ENCODE measurements at regions not wholly inside any gene's neighbourhood (a gene's known extent, or its start where the extent isn't known, plus 50 kb on each side); places are given as distances from the start of the nearest gene placed in this dataset.

- DNase-seq: no peak
Measured at GRCh38 chr22:48870436-48870835, 957.2 kb downstream of the BRD1 start.

GRCh38 chr22:48869788-48870187 lies 957.9 kb downstream of the BRD1 start:
- no peak for DNase-seq

DNA sequence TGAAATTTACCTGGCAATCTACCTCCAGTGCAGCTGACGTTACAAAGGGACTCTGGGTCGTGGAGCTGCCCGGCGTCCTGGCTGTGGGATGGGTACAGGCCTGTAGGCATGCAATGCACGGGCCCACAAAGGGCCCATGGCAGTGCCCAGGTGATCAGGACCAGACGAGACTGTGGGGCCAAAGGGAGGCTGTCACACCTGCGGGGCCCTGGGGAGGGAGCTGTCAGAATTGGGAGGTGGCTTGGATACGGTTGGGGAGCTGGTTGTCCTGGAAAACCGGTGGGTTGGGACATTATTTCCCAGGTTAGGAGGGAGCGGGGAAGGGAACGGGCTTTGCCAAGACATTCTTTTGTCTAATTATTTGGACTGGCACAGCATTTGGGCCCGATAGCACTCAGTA lies 958.5 kb downstream of the BRD1 start:
- no peak for DNase-seq

DNA sequence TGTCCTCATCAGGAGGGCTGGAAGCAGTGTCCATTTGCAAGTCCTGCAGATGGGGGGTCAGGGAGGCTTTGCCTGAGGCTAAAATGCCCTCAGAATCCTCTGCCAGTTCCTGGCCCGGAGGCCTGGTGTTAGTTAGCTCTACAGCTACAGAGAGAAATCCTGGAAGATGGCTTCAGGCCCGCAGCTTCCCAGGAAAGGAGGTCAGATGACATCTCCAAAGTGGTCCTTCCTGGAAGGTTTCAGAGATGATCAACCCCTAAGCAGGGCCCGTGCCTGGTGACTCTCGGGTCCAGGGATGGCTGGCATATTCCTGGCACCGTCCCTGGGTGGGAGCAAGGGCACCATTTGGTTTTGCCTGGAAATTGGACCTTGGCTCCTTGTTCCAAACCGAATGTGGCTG lies 959.1 kb downstream of the BRD1 start:
- no peak for DNase-seq

GRCh38 chr22:48867891-48868290 lies 959.8 kb downstream of the BRD1 start:
- DNase-seq: no peak

DNA sequence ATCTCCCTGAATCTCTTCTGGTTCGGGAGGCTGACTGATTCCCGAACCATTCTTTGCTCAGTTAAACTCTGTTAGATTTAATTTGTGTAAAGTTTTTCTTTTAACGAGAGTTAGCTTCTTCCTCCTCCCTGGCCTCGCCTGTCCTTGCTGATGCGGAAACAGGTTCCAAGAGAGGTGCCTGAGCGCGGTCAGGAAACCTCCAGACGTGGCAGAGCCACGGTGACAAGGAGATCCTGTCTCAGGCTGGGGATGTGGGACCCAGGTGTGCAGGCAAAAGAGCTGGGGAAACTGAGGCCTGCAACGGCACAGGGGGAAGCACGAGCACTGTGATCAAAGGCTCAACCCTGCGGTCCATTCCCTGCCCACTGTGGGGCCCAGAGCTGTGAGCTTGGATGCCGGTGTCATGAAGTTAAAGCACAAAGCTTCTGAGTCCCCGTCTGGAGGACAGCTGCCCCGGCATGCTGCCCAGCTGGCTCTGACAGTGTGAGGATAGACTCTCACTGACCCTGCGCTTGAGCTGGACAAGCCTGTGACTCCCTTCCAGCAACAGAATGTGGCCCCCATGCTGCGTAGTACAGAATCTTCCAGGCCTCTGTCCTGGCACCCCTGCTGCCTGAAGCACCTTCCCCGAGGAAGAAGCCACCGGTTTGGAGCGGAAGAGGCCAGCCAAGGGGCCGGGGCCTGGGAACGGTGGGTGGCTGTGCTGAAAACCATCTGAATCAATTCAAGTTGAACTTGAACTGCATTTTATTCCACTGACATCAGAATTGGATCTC lies 960.6 kb downstream of the BRD1 start:
- no peak for DNase-seq

DNA sequence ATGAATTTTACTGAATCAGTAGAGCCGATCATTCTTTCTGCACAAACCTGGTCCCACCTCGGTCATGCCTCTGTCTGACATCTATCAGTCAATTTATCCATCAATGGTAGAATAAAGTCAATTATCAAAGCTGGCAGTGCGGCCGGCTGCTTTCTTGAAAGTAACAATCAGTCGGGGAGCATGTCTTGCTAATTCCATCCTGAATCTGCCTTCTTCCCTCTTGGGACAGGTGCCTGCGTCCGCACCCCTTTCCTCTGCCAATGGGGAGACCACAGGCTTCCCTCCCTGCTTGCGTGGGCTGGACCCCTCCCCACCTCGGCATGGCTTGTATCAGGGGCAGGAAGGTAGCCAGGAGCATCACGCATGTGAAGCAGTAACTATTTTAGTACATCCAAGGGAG lies 962.9 kb downstream of the BRD1 start:
- no peak for DNase-seq

GRCh38 chr22:48863965-48864528 lies 963.6 kb downstream of the BRD1 start:
- no peak for DNase-seq

DNA sequence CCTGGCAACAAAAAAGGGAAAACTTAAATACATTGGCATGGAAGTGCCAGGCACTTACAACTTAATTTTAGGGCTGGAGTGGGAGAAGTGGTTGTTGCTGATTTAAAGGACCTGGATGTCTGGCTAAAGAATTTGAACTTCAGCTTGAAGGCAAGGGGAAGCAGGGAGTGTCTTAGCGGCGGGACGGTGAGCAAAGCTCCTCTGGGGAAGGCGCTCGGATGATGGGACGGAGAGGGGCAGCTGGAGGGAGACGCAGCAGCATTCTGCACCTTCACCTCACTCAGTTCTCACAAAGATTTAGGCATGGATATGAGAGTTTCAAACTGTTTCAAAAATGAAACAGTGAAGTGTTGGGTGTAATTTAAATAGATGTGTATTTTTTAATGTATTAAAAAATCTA lies 967.1 kb downstream of the BRD1 start:
- no peak for DNase-seq

- DNase-seq: no peak
Measured at GRCh38 chr22:48858856-48859255, 968.8 kb downstream of the BRD1 start.

DNA sequence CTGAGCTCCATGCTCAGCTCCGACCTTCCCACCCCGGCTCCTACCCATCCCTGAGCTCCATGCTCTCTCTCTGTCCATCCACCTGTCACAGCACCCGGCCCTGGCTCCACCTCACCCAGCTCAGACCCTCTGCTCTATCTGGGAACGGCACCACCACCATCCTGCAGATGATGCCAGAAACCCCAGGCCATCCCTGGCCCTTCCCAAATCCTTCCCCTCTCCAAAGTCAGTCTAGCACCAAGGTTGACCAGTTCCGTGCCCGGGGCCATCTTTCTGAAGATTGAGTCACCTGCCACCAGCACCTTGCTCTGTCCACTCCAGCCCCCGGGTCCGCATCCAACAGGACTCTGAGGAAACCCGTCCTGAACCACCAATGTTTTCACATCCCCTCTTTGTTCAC lies 969.6 kb downstream of the BRD1 start:
- no peak for DNase-seq

- no peak for DNase-seq
Measured at GRCh38 chr22:48857202-48857805, 970.4 kb downstream of the BRD1 start.

DNA sequence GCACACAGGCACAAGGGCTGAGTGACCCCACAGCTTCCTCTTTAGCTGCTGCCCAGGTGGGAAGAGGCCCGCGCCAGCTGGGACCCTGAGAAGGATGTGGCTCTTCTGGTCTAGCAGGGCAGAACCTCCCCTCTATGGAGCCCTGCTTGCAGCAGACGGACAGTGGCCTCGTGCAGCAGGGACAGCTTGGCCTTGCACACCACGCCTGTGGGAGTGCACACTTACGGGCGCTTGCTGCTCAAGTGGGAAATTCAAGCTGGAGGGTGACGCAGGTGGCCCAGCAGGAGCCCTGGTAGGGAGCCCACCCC lies 971.4 kb downstream of the BRD1 start:
- DNase-seq: no peak

DNA sequence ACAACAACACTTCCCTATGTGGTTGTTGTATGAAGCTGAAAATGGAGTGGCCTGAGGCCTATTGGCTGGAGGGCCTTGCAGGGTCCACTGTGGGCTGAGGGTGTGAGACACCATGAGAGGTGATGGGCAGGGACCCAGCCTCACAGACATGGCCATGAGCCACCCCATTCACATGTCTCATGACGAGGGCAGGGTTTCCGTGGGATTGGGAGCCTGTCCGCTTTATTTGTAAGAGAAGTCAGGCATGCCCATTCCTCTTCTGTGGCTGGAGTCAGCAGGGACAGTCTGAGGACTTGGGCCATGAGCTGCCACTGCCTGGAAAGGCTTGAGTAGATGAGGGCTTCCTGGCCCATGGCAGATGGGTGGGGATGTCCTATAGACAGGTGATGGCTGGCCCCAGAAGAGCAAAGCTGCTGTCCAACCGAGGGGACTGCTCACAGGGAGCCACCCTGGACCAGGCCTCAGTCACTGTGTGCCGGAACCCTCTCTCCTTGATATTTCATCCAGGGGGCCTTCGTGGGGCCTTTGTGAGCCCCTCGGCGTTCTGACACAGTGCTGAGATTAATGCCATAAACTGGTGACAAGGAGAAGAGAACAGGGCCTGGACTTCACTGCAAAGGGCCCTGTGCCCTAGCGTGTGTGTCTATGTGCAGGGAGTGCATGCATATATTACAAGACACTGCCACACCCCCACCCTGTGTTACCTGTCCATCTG lies 971.9 kb downstream of the BRD1 start:
- no peak for DNase-seq

DNA sequence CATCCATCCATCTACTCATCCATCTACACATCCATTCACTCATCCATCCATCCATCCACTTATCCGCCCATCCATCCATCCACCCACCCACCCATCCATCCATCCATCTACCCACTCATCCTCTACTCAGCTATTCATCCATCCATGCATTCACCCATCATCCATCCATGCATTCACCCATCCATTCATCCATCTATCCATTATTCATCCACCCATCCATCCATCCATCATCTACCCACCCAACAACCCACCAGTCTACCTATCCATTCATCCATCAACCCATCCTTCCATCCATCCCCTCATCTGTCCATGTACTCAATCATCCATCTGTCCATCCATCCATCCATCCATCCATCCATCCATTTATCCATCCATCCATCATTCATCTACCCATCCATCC lies 972.7 kb downstream of the BRD1 start:
- no peak for DNase-seq

DNA sequence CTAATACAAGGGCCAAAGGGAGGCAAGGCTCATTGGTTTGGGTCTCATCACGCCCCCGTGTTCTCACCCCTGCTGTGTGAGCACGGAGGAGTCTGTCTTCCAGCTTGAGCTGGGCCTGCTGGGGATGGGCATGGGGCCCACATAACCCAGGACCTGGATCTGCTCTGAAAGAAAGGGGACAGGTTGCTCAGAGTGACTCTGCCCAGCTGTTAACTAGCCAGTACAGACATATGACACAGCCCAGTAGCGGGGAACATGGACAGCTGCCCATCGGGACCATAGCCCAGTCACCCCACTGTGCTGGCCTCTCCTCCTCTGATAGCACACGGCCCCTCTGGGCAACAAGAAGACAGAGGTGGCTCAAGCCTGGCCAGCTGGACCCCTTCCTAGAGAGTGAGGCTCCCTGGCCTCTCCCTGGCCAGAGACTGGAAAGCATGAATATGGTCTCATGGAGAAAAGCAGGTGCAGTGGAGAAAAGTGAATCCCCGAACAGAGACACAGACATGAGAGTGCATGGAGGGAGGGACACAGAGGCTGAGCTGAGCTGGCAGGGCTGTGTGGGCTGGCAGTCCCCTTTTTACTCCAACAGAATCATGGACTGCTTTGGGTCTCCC lies 973.9 kb downstream of the BRD1 start:
- no peak for DNase-seq

GRCh38 chr22:48851933-48852549 lies 975.6 kb downstream of the BRD1 start:
- no peak for DNase-seq

DNA sequence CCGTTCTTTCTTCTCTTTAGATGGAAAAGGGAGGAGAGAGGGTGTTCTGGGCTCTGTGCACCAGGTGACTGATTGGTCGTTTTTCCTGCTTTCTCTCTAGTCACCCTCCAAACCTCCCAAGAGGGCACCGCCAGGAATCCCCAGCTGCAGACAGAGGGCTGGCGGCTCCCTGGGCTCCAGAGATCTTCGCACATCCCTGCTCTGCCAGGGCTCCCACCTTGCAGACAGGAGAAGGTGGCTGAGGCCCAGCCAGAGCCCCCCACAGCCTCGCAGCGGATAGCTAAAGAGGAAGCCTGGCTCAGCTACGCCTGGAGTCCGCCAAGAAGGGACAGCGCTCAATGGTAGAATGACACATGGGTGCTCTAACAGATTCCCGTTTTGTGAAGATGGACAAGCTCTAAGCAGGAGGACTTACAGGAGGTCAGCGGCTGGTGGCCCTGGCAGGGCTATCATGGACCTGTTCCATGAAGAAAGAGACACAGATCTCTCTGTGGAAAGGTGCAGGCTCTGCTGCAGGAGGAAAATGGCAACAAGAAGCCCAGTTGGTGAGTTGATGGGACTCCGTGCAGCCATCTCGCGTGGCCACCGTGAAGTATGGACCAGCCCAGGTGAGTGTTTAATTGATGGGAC lies 976.9 kb downstream of the BRD1 start:
- no peak for DNase-seq

DNA sequence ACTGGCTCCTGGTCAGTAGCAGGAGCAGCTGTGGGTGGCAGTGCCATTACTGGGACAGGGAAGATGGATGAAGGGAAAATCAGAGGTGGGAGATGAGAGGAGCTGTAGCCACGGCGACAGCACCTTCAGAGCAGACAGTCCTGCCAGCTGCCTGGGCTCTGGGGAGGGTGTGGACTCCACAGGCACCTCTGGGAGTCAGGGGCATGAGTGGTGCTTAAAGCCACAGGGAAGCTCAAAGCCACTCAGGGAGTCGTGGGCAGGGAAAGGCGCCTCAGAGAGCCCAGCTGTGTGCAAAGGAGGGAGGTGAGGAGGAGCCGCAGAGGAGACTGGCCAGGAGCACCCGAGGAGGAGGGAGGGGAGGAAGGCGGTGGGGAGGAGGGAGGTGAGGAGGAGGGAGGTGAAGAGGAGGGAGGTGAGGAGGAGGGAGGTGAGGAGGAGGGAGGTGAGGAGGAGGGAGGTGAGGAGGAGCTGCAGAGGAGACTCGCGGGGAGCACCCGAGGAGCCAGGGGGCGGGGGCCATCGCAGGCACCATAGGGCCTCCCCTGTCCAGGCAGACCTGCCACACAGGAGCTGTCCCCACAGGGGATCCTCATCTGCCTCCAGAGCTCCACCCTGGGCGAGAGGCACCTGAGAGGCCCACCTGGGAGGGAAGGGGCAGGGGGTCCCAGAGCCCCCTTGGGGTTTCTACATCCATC lies 977.6 kb downstream of the BRD1 start:
- DNase-seq: no peak

DNA sequence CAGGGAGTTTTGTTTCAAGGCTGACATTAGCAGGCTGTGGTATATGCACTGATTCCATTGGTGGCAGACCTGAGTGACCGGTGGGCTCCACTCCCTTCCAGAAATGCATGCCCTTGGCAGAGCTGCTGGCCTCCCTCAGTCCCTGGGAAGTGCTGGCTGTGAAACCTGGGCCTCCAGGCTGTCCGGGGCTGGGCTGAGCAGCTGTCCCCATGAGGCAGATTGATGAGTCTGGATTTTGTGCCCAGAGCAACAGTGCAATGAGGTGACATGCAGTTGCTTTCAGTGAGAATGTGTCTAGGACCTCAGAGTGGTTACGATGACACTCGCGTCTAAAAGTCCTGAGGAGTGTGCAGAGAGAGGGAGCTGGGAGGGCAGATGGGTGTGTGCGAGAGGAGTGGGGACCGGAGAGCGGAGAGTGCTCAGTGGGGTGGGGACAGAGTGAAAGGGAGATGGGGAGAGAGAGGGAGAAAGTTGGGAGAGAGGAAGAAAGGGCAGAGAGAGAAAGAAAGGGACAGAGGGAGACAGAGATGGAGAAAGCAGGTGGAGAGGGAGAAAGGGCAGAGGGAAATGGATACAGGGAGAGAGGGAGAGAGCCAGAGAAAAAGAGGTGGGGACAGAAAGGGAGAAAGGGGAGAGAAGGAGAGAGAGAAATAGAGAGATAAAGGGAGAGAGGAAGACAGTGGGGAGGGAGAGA lies 978.3 kb downstream of the BRD1 start:
- DNase-seq: no peak

DNA sequence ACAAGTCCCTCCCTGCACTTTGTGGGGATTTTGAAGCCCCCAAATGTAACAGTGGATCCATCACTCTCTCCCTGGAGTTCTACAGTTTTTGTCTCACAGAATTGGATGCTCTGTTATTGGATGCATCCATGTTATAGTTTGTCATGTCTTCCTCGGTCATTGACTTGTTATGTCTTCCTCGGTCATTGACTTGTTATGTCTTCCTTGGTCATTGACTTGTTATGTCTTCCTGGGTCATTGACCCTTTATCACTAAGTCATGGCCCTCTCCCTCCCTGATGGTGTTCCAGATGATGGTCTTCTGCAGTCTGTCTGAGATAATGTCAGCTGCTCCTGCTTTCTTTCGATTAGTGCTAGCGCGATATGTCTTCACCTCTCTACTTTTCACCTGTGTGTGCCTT lies 981.5 kb downstream of the BRD1 start:
- DNase-seq: no peak

Measured in NCI-H1048 (cell line).